Panc1 (cell line): ENCODE measurements at regions not wholly inside any gene's neighbourhood (a gene's known extent, or its start where the extent isn't known, plus 50 kb on each side); places are given as distances from the start of the nearest gene placed in this dataset.

Experiments
- ATAC-seq: fragments of 200-7000 bp; cut with Tn5 transposase; 2 replicates; pipeline ENCODE4 v1.9.1; 2020; ENCODE audit warnings: mild to moderate bottlenecking, moderate library complexity
- BruUV-seq: library from RNA; stranded (reverse); fragments of 400-500 nt; replicated peaks from 2 replicates; lab custom pipeline; 2021; lab: Mats Ljungman, UMichigan
- CTCF ChIA-PET: fragments of 300-600 bp; sonication (Branson Sonifier 250); formaldehyde crosslinking; loops from one replicate; lab custom pipeline; 2022; ENCODE audit warnings: antibody characterized with exemption; lab: Charles Lee
- POLR2A ChIA-PET: fragments of 300-600 bp; sonication (Branson Sonifier 250); formaldehyde crosslinking; loops from one replicate; lab custom pipeline; 2022; ENCODE audit warnings: antibody characterized with exemption; lab: Charles Lee
- DNase-seq: peaks from one replicate; pipeline ENCODE4 v3.0.0-alpha.2; 2010; ENCODE audit warnings: low read depth, low spot score
- H3K27ac ChIP-seq: 2 replicates; pipeline ENCODE4 v1.5.1; 2011; ENCODE audit warnings: mild to moderate bottlenecking, low read length, inconsistent platforms
- H3K27me3 ChIP-seq: fragments of 200-500 bp; sonication (Bioruptor generic); 2 replicates; pipeline ENCODE4 v1.6.0; 2014; ENCODE audit warnings: low read length, inconsistent platforms; ENCODE audit not compliant: control insufficient read depth, insufficient read depth
- H3K36me3 ChIP-seq: fragments of 200-500 bp; sonication (Bioruptor generic); 2 replicates; pipeline ENCODE4 v1.5.1; 2014; ENCODE audit warnings: inconsistent platforms, mild to moderate bottlenecking, low read length, moderate library complexity; ENCODE audit not compliant: control insufficient read depth, insufficient read depth
- H3K4me1 ChIP-seq: 2 replicates; pipeline ENCODE4 v1.5.1; 2011; ENCODE audit warnings: inconsistent platforms, mild to moderate bottlenecking, low read length, moderate library complexity; ENCODE audit not compliant: control insufficient read depth, insufficient read depth
- H3K4me3 ChIP-seq, 2 experiments: 2 replicates each; pipeline ENCODE4 v1.5.1; 2011 to 2012; ENCODE audit warnings: low read depth in 2 of 2, low read length in 2 of 2, mild to moderate bottlenecking in 2 of 2, inconsistent platforms in 1 of 2, moderate library complexity in 1 of 2
- H3K9me3 ChIP-seq: fragments of 200-500 bp; sonication (Bioruptor generic); 2 replicates; pipeline ENCODE4 v1.5.1; 2014; ENCODE audit warnings: low read depth, mild to moderate bottlenecking, inconsistent platforms, low read length, moderate library complexity; ENCODE audit not compliant: control insufficient read depth, insufficient read depth
- POLR2AphosphoS5 ChIP-seq: IDR thresholded peaks from 2 replicates; pipeline ENCODE4 v1.6.1; 2012; ENCODE audit warnings: mild to moderate bottlenecking, low read depth, low read length, moderate library complexity
- SIN3A ChIP-seq: IDR thresholded peaks from 2 replicates; pipeline ENCODE4 v1.6.1; 2012; ENCODE audit warnings: low read depth, mild to moderate bottlenecking, low read length, moderate library complexity, borderline replicate concordance; ENCODE audit not compliant: insufficient read depth
- TCF7L2 ChIP-seq: IDR thresholded peaks from 2 replicates; pipeline ENCODE4 v1.6.1; 2011; ENCODE audit warnings: mild to moderate bottlenecking, low read depth, low read length, inconsistent platforms
- in situ Hi-C: cut with HindIII; loops from 2 replicates; pipeline ENCODE4 v1.10.0; 2016; ENCODE audit warnings: low sequenced_read_pairs, low pct_unique_long_range_greater_than_20kb
- intact Hi-C: fragments of 100-400 bp; cut with micrococcal nuclease; formaldehyde crosslinking; loops from one replicate; pipeline ENCODE4 v1.10.0; 2022; ENCODE audit not compliant: unreplicated experiment
- TF ChIP-seq, protein P1 (sequence below), 2 experiments: IDR thresholded peaks; 2 replicates each; pipeline ENCODE4 v1.6.1; 2011 to 2012; ENCODE audit warnings: low read depth in 2 of 2, control low read depth in 1 of 2, low read length in 1 of 2, mild to moderate bottlenecking in 1 of 2, moderate library complexity in 1 of 2; ENCODE audit not compliant: insufficient read depth in 1 of 2
- TF ChIP-seq, protein P2 (sequence below): fragments of 450-650 bp; IDR thresholded peaks from 2 replicates; pipeline ENCODE4 v1.5.1; 2017; ENCODE audit warnings: mild to moderate bottlenecking

DNA sequence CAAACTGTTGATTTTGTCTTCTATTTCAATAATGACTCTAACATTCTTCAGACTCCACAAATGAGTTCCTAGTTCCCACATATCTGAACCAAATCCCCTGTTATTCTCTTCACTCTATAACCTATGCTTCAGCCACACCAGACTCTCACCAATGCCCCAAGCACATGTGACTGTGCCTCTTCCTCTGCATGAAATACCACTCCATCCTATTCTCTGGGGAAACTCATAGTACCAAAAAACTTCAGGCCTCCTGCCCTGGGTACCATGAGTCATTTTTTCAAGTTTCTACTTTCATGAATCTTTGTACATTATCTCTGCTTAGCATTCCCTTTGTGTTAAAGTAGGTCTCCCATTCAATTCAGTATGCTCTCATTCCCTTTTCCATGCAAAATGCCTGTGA is 353.2 kb downstream of the ZEB2 start:
- POLR2A ChIA-PET, result no interaction called here
- Histone ChIP-seq H3K4me1 (no peaks in the 10 kb centered on the region), H3K9me3 (no peaks in the 10 kb centered on the region), H3K27ac (no peak overlapping the region), H3K27me3 (no peaks in the 10 kb centered on the region), H3K4me3 (no peak overlapping the region), H3K36me3 (no peaks in the 10 kb centered on the region)
- ATAC-seq (no peak), DNase-seq (no peak)
- no TSS peak for BruUV-seq
- CTCF ChIA-PET, result no interaction called here
- in situ Hi-C loops (no loop called here), intact Hi-C loops (no loop called here)
- TF ChIP-seq TCF7L2, result no peak
- TF ChIP-seq POLR2AphosphoS5, result no peak
- no peak for TF ChIP-seq SIN3A
- TF ChIP-seq, protein P1, sequence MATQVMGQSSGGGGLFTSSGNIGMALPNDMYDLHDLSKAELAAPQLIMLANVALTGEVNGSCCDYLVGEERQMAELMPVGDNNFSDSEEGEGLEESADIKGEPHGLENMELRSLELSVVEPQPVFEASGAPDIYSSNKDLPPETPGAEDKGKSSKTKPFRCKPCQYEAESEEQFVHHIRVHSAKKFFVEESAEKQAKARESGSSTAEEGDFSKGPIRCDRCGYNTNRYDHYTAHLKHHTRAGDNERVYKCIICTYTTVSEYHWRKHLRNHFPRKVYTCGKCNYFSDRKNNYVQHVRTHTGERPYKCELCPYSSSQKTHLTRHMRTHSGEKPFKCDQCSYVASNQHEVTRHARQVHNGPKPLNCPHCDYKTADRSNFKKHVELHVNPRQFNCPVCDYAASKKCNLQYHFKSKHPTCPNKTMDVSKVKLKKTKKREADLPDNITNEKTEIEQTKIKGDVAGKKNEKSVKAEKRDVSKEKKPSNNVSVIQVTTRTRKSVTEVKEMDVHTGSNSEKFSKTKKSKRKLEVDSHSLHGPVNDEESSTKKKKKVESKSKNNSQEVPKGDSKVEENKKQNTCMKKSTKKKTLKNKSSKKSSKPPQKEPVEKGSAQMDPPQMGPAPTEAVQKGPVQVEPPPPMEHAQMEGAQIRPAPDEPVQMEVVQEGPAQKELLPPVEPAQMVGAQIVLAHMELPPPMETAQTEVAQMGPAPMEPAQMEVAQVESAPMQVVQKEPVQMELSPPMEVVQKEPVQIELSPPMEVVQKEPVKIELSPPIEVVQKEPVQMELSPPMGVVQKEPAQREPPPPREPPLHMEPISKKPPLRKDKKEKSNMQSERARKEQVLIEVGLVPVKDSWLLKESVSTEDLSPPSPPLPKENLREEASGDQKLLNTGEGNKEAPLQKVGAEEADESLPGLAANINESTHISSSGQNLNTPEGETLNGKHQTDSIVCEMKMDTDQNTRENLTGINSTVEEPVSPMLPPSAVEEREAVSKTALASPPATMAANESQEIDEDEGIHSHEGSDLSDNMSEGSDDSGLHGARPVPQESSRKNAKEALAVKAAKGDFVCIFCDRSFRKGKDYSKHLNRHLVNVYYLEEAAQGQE (IDR thresholded peaks at IDR 0.05; ENCODE audit: insufficient read depth in 1 of 2, low read depth in 2 of 2, low read length in 1 of 2), result no peak
- TF ChIP-seq, protein P2, sequence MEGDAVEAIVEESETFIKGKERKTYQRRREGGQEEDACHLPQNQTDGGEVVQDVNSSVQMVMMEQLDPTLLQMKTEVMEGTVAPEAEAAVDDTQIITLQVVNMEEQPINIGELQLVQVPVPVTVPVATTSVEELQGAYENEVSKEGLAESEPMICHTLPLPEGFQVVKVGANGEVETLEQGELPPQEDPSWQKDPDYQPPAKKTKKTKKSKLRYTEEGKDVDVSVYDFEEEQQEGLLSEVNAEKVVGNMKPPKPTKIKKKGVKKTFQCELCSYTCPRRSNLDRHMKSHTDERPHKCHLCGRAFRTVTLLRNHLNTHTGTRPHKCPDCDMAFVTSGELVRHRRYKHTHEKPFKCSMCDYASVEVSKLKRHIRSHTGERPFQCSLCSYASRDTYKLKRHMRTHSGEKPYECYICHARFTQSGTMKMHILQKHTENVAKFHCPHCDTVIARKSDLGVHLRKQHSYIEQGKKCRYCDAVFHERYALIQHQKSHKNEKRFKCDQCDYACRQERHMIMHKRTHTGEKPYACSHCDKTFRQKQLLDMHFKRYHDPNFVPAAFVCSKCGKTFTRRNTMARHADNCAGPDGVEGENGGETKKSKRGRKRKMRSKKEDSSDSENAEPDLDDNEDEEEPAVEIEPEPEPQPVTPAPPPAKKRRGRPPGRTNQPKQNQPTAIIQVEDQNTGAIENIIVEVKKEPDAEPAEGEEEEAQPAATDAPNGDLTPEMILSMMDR, result no peak

DNA sequence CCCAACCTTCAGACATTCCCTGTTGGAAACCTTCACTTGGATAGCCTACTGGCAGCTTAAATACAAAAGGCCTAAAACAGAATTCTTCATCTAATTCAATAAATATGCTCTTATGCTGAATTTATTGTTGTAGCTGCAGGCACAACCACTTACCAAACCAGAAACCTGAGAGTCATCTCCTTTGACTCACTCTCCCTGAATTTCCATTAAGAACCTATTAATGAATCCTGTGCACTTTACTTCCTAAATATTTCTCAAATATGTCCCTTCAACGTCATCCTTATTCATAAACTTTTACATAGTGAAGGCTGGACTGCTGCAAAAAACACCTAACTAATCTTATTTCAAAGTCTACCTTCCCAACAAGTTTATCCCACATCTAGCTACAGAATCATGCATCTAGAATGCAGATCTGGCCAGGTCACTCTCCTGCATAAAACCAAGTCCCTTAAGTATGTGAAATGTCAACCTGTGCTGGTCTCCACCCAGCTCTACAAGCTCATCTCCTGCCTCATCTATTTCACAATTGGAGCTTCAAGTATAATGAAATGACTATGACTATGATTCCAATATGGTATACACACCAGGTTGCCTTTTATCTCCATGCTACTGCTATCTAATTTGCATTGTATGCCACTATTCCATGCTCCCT is 354.2 kb downstream of the ZEB2 start:
- CTCF ChIA-PET, result no interaction called here
- POLR2A ChIA-PET, result no interaction called here
- Histone ChIP-seq H3K27ac (no peak overlapping the region), H3K36me3 (no peaks in the 10 kb centered on the region), H3K4me1 (no peaks in the 10 kb centered on the region), H3K9me3 (no peaks in the 10 kb centered on the region), H3K27me3 (no peaks in the 10 kb centered on the region), H3K4me3 (no peak overlapping the region)
- intact Hi-C loops, result no loop called here
- in situ Hi-C loops, result no loop called here
- no TSS peak for BruUV-seq
- ATAC-seq (no peak), DNase-seq (no peak)
- TF ChIP-seq, protein P2, result no peak
- TF ChIP-seq SIN3A, result no peak
- TF ChIP-seq POLR2AphosphoS5, result no peak
- TF ChIP-seq, protein P1 (IDR thresholded peaks at IDR 0.05; ENCODE audit: insufficient read depth in 1 of 2, low read depth in 2 of 2, low read length in 1 of 2), result no peak
- no peak for TF ChIP-seq TCF7L2
